SK-N-SH treated with all-trans-retinoic acid at 6 μM for 48 hours (cell line): ENCODE measurements at regions not wholly inside any gene's neighbourhood (a gene's known extent, or its start where the extent isn't known, plus 50 kb on each side); places are given as distances from the start of the nearest gene placed in this dataset.

ENCODE experiments used
- CSRNP3 ChIP-seq: fragments of 250-450 bp; sonication (Bioruptor Pico); IDR thresholded peaks from 2 replicates; pipeline ENCODE4 v1.5.1; 2021; ENCODE audit warnings: mild to moderate bottlenecking, moderate library complexity
- ESRRG ChIP-seq: fragments of 250-450 bp; sonication (Bioruptor Pico); IDR thresholded peaks from 2 replicates; pipeline ENCODE4 v1.6.1; 2021; ENCODE audit warnings: mild to moderate bottlenecking
- GLIS3 ChIP-seq: fragments of 250-450 bp; sonication (Bioruptor Pico); IDR thresholded peaks from 2 replicates; pipeline ENCODE4 v1.5.0; 2020; ENCODE audit warnings: mild to moderate bottlenecking, moderate library complexity
- OSR1 ChIP-seq: fragments of 250-450 bp; sonication (Bioruptor Pico); IDR thresholded peaks from 2 replicates; pipeline ENCODE4 v1.8.0; 2022; ENCODE audit warnings: moderate library complexity, mild to moderate bottlenecking, inconsistent platforms
- PATZ1 ChIP-seq: fragments of 250-450 bp; sonication (Bioruptor Pico); IDR thresholded peaks from 2 replicates; pipeline ENCODE4 v1.8.0; 2020; ENCODE audit warnings: mild to moderate bottlenecking, moderate library complexity, borderline replicate concordance
- PPARA ChIP-seq: fragments of 250-450 bp; sonication (Bioruptor Pico); IDR thresholded peaks from 2 replicates; pipeline ENCODE4 v1.5.0; 2020; ENCODE audit warnings: mild to moderate bottlenecking, borderline replicate concordance
- RARB ChIP-seq: fragments of 250-450 bp; sonication (Bioruptor Pico); IDR thresholded peaks from 2 replicates; pipeline ENCODE4 v1.8.0; 2021; ENCODE audit warnings: mild to moderate bottlenecking, moderate library complexity
- ZFP30 ChIP-seq: fragments of 450-650 bp; formaldehyde crosslinking; IDR thresholded peaks from 2 replicates; pipeline ENCODE4 v1.5.0; 2022; ENCODE audit warnings: mild to moderate bottlenecking, moderate library complexity

DNA sequence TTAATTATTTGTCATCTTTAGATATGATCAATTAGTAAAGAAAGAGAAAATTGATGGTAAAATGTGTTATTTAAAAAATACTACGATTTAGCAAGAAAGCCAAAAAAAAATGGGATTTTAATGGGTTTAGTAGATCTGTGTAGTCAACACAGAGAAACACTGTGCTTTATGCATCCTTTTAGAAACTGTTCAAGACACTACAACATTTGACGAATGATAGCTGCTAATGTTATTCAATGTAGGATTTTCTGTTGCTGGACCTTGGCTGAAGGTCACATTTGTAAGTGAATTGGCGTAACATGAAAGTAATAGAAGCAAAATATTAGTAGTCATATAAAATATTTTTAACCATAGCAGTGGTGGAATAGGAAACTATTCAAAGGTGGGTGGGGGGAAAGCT lies 1293.9 kb downstream of the NCAM2 start:
- TF ChIP-seq ESRRG (CRISPR knock-in tag) (no peak), PATZ1 (no peak), ZFP30 (CRISPR knock-in tag) (no peak), GLIS3 (no peak), CSRNP3 (no peak), PPARA (CRISPR knock-in tag) (no peak), RARB (CRISPR knock-in tag) (no peak), OSR1 (no peak)
